Lower leg skin (tissue), 3 donors: ENCODE measurements at regions not wholly inside any gene's neighbourhood (a gene's known extent, or its start where the extent isn't known, plus 50 kb on each side); places are given as distances from the start of the nearest gene placed in this dataset.

ENCODE experiments used
- CTCF ChIP-seq, 3 donors: fragments of 450-650 bp; IDR thresholded peaks; one replicate each; pipeline ENCODE4 v1.5.1; 2016; ENCODE audit warnings: antibody characterized with exemption in 3 of 3, mild to moderate bottlenecking in 3 of 3, moderate library complexity in 2 of 3
- POLR2A ChIP-seq, 2 donors: fragments of 450-650 bp; IDR thresholded peaks; one replicate each; pipeline ENCODE4 v1.6.1; 2016 to 2017; ENCODE audit warnings: antibody characterized with exemption in 2 of 2, mild to moderate bottlenecking in 1 of 2, moderate library complexity in 1 of 2

GRCh38 chr2:83817511-83817910 lies 641.6 kb downstream of the SUCLG1 start:
- no peak for TF ChIP-seq CTCF (IDR thresholded peaks at IDR 0.05)
- TF ChIP-seq POLR2A (IDR thresholded peaks at IDR 0.05) = no peak
